Stimulated activated CD8-positive, alpha-beta memory T cell treated with anti-CD3 and anti-CD28 coated beads, Interleukin-7, amount 100 ng/mL, for 24 hours (primary cell): ENCODE measurements at regions not wholly inside any gene's neighbourhood (a gene's known extent, or its start where the extent isn't known, plus 50 kb on each side); places are given as distances from the start of the nearest gene placed in this dataset.
"Not testable (repeated sequence)": the region's sequence is repeated elsewhere in the genome, so short reads cannot be mapped to it uniquely, and the experiment has no call there.

Experiments used
- DNase-seq: peaks from one replicate; pipeline ENCODE4 v3.0.0-alpha.2; 2020; ENCODE audit warnings: low read depth

- not testable (repeated sequence) for DNase-seq
Observed at GRCh38 chr17:36695710-36696109, 94.3 kb downstream of the MRM1 start.

- no peak for DNase-seq
Observed at GRCh38 chr17:36696805-36697204, 95.4 kb downstream of the MRM1 start.

- DNase-seq: no peak
Observed at GRCh38 chr17:36697903-36698530, 96.6 kb downstream of the MRM1 start.

GRCh38 chr17:36701429-36702099 lies 100.2 kb downstream of the MRM1 start:
- DNase-seq: no peak

- no peak for DNase-seq
Observed at GRCh38 chr17:36702636-36703035, 101.3 kb downstream of the MRM1 start.

- DNase-seq: no peak
Observed at GRCh38 chr17:36703860-36704266, 102.5 kb downstream of the MRM1 start.

GRCh38 chr17:36705283-36705795 lies 104.0 kb downstream of the MRM1 start:
- DNase-seq: no peak

GRCh38 chr17:36705874-36706731 lies 104.7 kb downstream of the MRM1 start:
- no peak for DNase-seq

GRCh38 chr17:36707904-36708303 lies 106.5 kb downstream of the MRM1 start:
- no peak for DNase-seq

- DNase-seq: no peak
Observed at GRCh38 chr17:36714789-36715188, 113.4 kb downstream of the MRM1 start.

- no peak for DNase-seq
Observed at GRCh38 chr17:36715951-36716350, 114.6 kb downstream of the MRM1 start.

GRCh38 chr17:36717088-36717487 lies 115.7 kb downstream of the MRM1 start:
- DNase-seq: no peak

- DNase-seq: no peak
Observed at GRCh38 chr17:36720131-36720530, 118.7 kb downstream of the MRM1 start.

GRCh38 chr17:36721560-36722120 lies 120.3 kb downstream of the MRM1 start:
- no peak for DNase-seq

GRCh38 chr17:36722121-36722902 lies 120.9 kb downstream of the MRM1 start:
- DNase-seq: peak; percentile 51

GRCh38 chr17:36722903-36723263 lies 121.5 kb downstream of the MRM1 start:
- no peak for DNase-seq

- no peak for DNase-seq
Observed at GRCh38 chr17:36723459-36724025, 122.2 kb downstream of the MRM1 start.

- no peak for DNase-seq
Observed at GRCh38 chr17:36726199-36726598, 124.8 kb downstream of the MRM1 start.

GRCh38 chr17:36727052-36727451 lies 125.7 kb downstream of the MRM1 start:
- no peak for DNase-seq

- DNase-seq: no peak
Observed at GRCh38 chr17:36727577-36727976, 126.2 kb downstream of the MRM1 start.
